Naive thymus-derived CD4-positive, alpha-beta T cell (primary cell): ENCODE measurements at regions not wholly inside any gene's neighbourhood (a gene's known extent, or its start where the extent isn't known, plus 50 kb on each side); places are given as distances from the start of the nearest gene placed in this dataset.

ENCODE experiments used
- ATAC-seq: fragments of 150-1000 bp; cut with Tn5 transposase; 2 replicates; pipeline ENCODE4 v1.10.0; 2021; ENCODE audit warnings: mild to moderate bottlenecking, moderate library complexity
- CTCF ChIA-PET: fragments of 350-600 bp; sonication (Branson Sonifier 250); formaldehyde crosslinking; loops from one replicate; lab custom pipeline; 2021; ENCODE audit warnings: antibody characterized with exemption; lab: Charles Lee
- POLR2A ChIA-PET: fragments of 350-600 bp; sonication (Branson Sonifier 250); formaldehyde crosslinking; loops from one replicate; lab custom pipeline; 2021; ENCODE audit warnings: antibody characterized with exemption, inconsistent platforms; lab: Charles Lee
- DNase-seq, 9 donors: peaks; one replicate each; pipeline versions ENCODE4 v3.0.0 to v3.0.0-alpha.2; 2020 to 2022; ENCODE audit warnings: mixed read lengths in 1 of 9
- H3K27ac ChIP-seq: one replicate; pipeline ENCODE4 v1.7.0; 2013; ENCODE audit warnings: mild to moderate bottlenecking, low read depth, low read length, moderate library complexity
- H3K27me3 ChIP-seq, 2 donors: one replicate each; pipeline ENCODE4 v1.7.0; 2013; ENCODE audit warnings: low read length in 2 of 2, mild to moderate bottlenecking in 2 of 2, moderate library complexity in 2 of 2; ENCODE audit not compliant: control insufficient read depth in 2 of 2, insufficient read depth in 2 of 2
- H3K36me3 ChIP-seq, 3 experiments: 1 replicate in 2 of 3; 2 replicates in 1 of 3; pipeline ENCODE4 v1.7.0; 2013; ENCODE audit warnings: low read length in 3 of 3, mild to moderate bottlenecking in 3 of 3, moderate library complexity in 1 of 3; ENCODE audit not compliant: insufficient read depth in 3 of 3, control insufficient read depth in 2 of 3
- H3K4me1 ChIP-seq, 2 donors: one replicate each; pipeline ENCODE4 v1.7.0; 2013; ENCODE audit warnings: low read length in 2 of 2, mild to moderate bottlenecking in 2 of 2, moderate library complexity in 1 of 2; ENCODE audit not compliant: control insufficient read depth in 2 of 2, insufficient read depth in 2 of 2
- H3K4me3 ChIP-seq: 2 replicates; pipeline ENCODE4 v1.7.0; 2013; ENCODE audit warnings: mild to moderate bottlenecking, low read length
- H3K9me3 ChIP-seq, 3 experiments: 1 replicate in 2 of 3; 2 replicates in 1 of 3; pipeline ENCODE4 v1.7.0; 2013; ENCODE audit warnings: low read length in 3 of 3; ENCODE audit not compliant: control insufficient read depth in 2 of 3
- H3K27ac Mint-ChIP-seq, 9 donors: one replicate each; pipeline ENCODE4 v1.8.0; 2020 to 2022; ENCODE audit warnings: mixed read lengths in 9 of 9, mild to moderate bottlenecking in 8 of 9, moderate library complexity in 5 of 9, inconsistent platforms in 2 of 9
- H3K27me3 Mint-ChIP-seq, 5 donors: one replicate each; pipeline ENCODE4 v1.8.0; 2021 to 2022; ENCODE audit warnings: mixed read lengths in 5 of 5, mild to moderate bottlenecking in 1 of 5
- H3K36me3 Mint-ChIP-seq, 5 donors: one replicate each; pipeline ENCODE4 v1.8.0; 2020 to 2022; ENCODE audit warnings: mixed read lengths in 5 of 5, mild to moderate bottlenecking in 3 of 5, inconsistent platforms in 1 of 5
- H3K4me1 Mint-ChIP-seq, 7 donors: one replicate each; pipeline ENCODE4 v1.8.0; 2020 to 2022; ENCODE audit warnings: mixed read lengths in 7 of 7, mild to moderate bottlenecking in 3 of 7, inconsistent platforms in 1 of 7
- H3K4me3 Mint-ChIP-seq, 10 donors: one replicate each; pipeline ENCODE4 v1.8.0; 2020 to 2022; ENCODE audit warnings: mild to moderate bottlenecking in 10 of 10, mixed read lengths in 10 of 10, moderate library complexity in 6 of 10, inconsistent platforms in 2 of 10
- H3K9me3 Mint-ChIP-seq, 11 donors: one replicate each; pipeline ENCODE4 v1.8.0; 2020 to 2022; ENCODE audit warnings: mixed read lengths in 11 of 11, mild to moderate bottlenecking in 4 of 11, inconsistent platforms in 1 of 11, moderate library complexity in 1 of 11
- intact Hi-C, 2 donors: fragments of 100-400 bp; cut with micrococcal nuclease; formaldehyde crosslinking; loops; one replicate each; pipeline ENCODE4 v1.15.1; 2023

GRCh38 chr10:108709927-108710722, 1213.2 kb downstream of the XPNPEP1 start:
- no peaks in the 10 kb centered on the region for H3K4me1 ChIP-seq
- intact Hi-C loops, result no loop called here
- no peak overlapping the region for H3K27ac ChIP-seq
- ChIA-PET CTCF (no interaction called here), POLR2A (no interaction called here)
- no peaks in the 10 kb centered on the region for H3K36me3 Mint-ChIP-seq
- ATAC-seq (no peak), DNase-seq (no peak)
- no peaks in the 10 kb centered on the region for H3K27me3 ChIP-seq
- H3K27ac Mint-ChIP-seq, result no peak overlapping the region
- H3K36me3 ChIP-seq, result no peaks in the 10 kb centered on the region
- no peak overlapping the region for H3K4me3 Mint-ChIP-seq
- H3K4me3 ChIP-seq, result no peak overlapping the region
- H3K9me3 Mint-ChIP-seq, result peaks cover 6 to 34% (median 11%) of the 10 kb centered on the region in 11 donors
- H3K4me1 Mint-ChIP-seq, result no peaks in the 10 kb centered on the region
- no peaks in the 10 kb centered on the region for H3K27me3 Mint-ChIP-seq
- peaks cover 0 to 3% (median 0%) of the 10 kb centered on the region in 3 experiments for H3K9me3 ChIP-seq

GRCh38 chr10:108708363-108708762, 1214.9 kb downstream of the XPNPEP1 start:
- CTCF ChIA-PET, result no interaction called here
- Mint-ChIP-seq H3K36me3 (no peaks in the 10 kb centered on the region), H3K27ac (no peak overlapping the region), H3K27me3 (no peaks in the 10 kb centered on the region), H3K4me3 (no peak overlapping the region), H3K4me1 (no peaks in the 10 kb centered on the region), H3K9me3 (peaks cover 4 to 25% (median 6%) of the 10 kb centered on the region in 11 donors)
- Histone ChIP-seq H3K36me3 (no peaks in the 10 kb centered on the region), H3K27ac (no peak overlapping the region), H3K4me3 (no peak overlapping the region), H3K27me3 (no peaks in the 10 kb centered on the region), H3K9me3 (peaks cover 0 to 5% (median 3%) of the 10 kb centered on the region in 3 experiments), H3K4me1 (no peaks in the 10 kb centered on the region)
- DNase-seq (no peak), ATAC-seq (no peak)
- intact Hi-C loops, result no loop called here
- POLR2A ChIA-PET, result no interaction called here

- H3K36me3 ChIP-seq, result no peaks in the 10 kb centered on the region
- H3K27me3 ChIP-seq, result no peaks in the 10 kb centered on the region
- H3K4me3 ChIP-seq, result no peak overlapping the region
- no peaks in the 10 kb centered on the region for H3K4me1 Mint-ChIP-seq
- no peak overlapping the region for H3K27ac ChIP-seq
- H3K4me3 Mint-ChIP-seq, result no peak overlapping the region
- H3K27me3 Mint-ChIP-seq, result no peaks in the 10 kb centered on the region
- H3K9me3 ChIP-seq, result no peaks in the 10 kb centered on the region
- CTCF ChIA-PET, result no interaction called here
- intact Hi-C loops, result no loop called here
- peaks cover 0 to 11% (median 3%) of the 10 kb centered on the region in 11 donors for H3K9me3 Mint-ChIP-seq
- ATAC-seq, result no peak
- H3K36me3 Mint-ChIP-seq, result no peaks in the 10 kb centered on the region
- POLR2A ChIA-PET, result no interaction called here
- no peak for DNase-seq
- no peak overlapping the region for H3K27ac Mint-ChIP-seq
- no peaks in the 10 kb centered on the region for H3K4me1 ChIP-seq
These were observed 1226.4 kb downstream of the XPNPEP1 start for GRCh38 chr10:108696792-108697477.

GRCh38 chr10:108691126-108691525, 1232.2 kb downstream of the XPNPEP1 start:
- Mint-ChIP-seq H3K36me3 (no peaks in the 10 kb centered on the region), H3K27me3 (no peaks in the 10 kb centered on the region), H3K4me3 (no peak overlapping the region), H3K27ac (peak overlapping the region in 1 of 9 donors; percentile 23), H3K9me3 (peaks cover 0 to 23% (median 4%) of the 10 kb centered on the region in 11 donors), H3K4me1 (no peaks in the 10 kb centered on the region)
- no peaks in the 10 kb centered on the region for H3K4me1 ChIP-seq
- no peak for ATAC-seq
- no peaks in the 10 kb centered on the region for H3K9me3 ChIP-seq
- H3K27ac ChIP-seq, result no peak overlapping the region
- DNase-seq, result no peak
- CTCF ChIA-PET, result no interaction called here
- POLR2A ChIA-PET, result no interaction called here
- no peaks in the 10 kb centered on the region for H3K36me3 ChIP-seq
- intact Hi-C loops, result no loop called here
- no peaks in the 10 kb centered on the region for H3K27me3 ChIP-seq
- H3K4me3 ChIP-seq, result no peak overlapping the region

- CTCF ChIA-PET, result no interaction called here
- POLR2A ChIA-PET, result no interaction called here
- H3K4me1 Mint-ChIP-seq, result no peaks in the 10 kb centered on the region
These were observed 1232.8 kb downstream of the XPNPEP1 start for GRCh38 chr10:108690530-108690929.

GRCh38 chr10:108689891-108690290, 1233.4 kb downstream of the XPNPEP1 start:
- Mint-ChIP-seq H3K9me3 (peaks cover 0 to 19% (median 3%) of the 10 kb centered on the region in 11 donors), H3K4me3 (no peak overlapping the region), H3K4me1 (no peaks in the 10 kb centered on the region), H3K27me3 (no peaks in the 10 kb centered on the region), H3K27ac (no peak overlapping the region), H3K36me3 (no peaks in the 10 kb centered on the region)
- ChIA-PET POLR2A (no interaction called here), CTCF (no interaction called here)
- Histone ChIP-seq H3K27ac (no peak overlapping the region), H3K27me3 (no peaks in the 10 kb centered on the region), H3K9me3 (no peaks in the 10 kb centered on the region), H3K4me3 (no peak overlapping the region), H3K4me1 (no peaks in the 10 kb centered on the region), H3K36me3 (no peaks in the 10 kb centered on the region)
- intact Hi-C loops, result no loop called here
- no peak for DNase-seq
- ATAC-seq, result no peak

More at GRCh38 chr10:108690530-108690929, 1232.8 kb downstream of the XPNPEP1 start:
- Histone ChIP-seq H3K36me3 (no peaks in the 10 kb centered on the region), H3K27ac (no peak overlapping the region), H3K4me3 (no peak overlapping the region), H3K9me3 (no peaks in the 10 kb centered on the region), H3K4me1 (no peaks in the 10 kb centered on the region), H3K27me3 (no peaks in the 10 kb centered on the region)
- Mint-ChIP-seq H3K4me3 (no peak overlapping the region), H3K9me3 (peaks cover 0 to 23% (median 4%) of the 10 kb centered on the region in 11 donors), H3K36me3 (no peaks in the 10 kb centered on the region), H3K27me3 (no peaks in the 10 kb centered on the region), H3K27ac (no peak overlapping the region)
- no peak for DNase-seq
- intact Hi-C loops, result no loop called here
- no peak for ATAC-seq
